Fibroblast of lung (primary cell): ENCODE measurements at regions not wholly inside any gene's neighbourhood (a gene's known extent, or its start where the extent isn't known, plus 50 kb on each side); places are given as distances from the start of the nearest gene placed in this dataset.
A peak's percentile ranks its signal among the peaks of the same experiment; 100 is the strongest.
"Not testable (repeated sequence)": the region's sequence is repeated elsewhere in the genome, so short reads cannot be mapped to it uniquely, and the experiment has no call there.

Source experiments
- DNase-seq, 2 donors: peaks; one replicate each; pipeline versions ENCODE4 v3.0.0 to v3.0.0-alpha.2; 2010; ENCODE audit warnings: low read depth in 2 of 2
- H2AFZ ChIP-seq: 2 replicates; pipeline ENCODE4 v1.5.1; 2012; ENCODE audit warnings: low read length, control low read depth, inconsistent platforms
- H3K27ac ChIP-seq: 2 replicates; pipeline ENCODE4 v1.5.1; 2011; ENCODE audit warnings: low read length, control low read depth; ENCODE audit not compliant: insufficient read depth
- H3K27me3 ChIP-seq: 2 replicates; pipeline ENCODE4 v1.5.1; 2011; ENCODE audit warnings: mild to moderate bottlenecking, low read length; ENCODE audit not compliant: control insufficient read depth, insufficient read depth
- H3K36me3 ChIP-seq: 2 replicates; pipeline ENCODE4 v1.5.1; 2011; ENCODE audit warnings: low read length; ENCODE audit not compliant: control insufficient read depth, insufficient read depth
- H3K4me1 ChIP-seq: 2 replicates; pipeline ENCODE4 v1.5.1; 2011; ENCODE audit warnings: low read length; ENCODE audit not compliant: control insufficient read depth, insufficient read depth; ENCODE audit errors: extremely low read depth
- H3K4me2 ChIP-seq: 2 replicates; pipeline ENCODE4 v1.5.1; 2011; ENCODE audit warnings: low read length, control low read depth; ENCODE audit not compliant: insufficient read depth; ENCODE audit errors: extremely low read depth
- H3K4me3 ChIP-seq, 4 experiments: fragments of 200-600 bp in 1 of 4; sonication (generic) in 1 of 4; replicated peaks in 1 of 4; 2 replicates each; pipeline ENCODE4 v1.5.1; 2011 to 2016; ENCODE audit warnings: low read length in 4 of 4, low read depth in 3 of 4, mild to moderate bottlenecking in 3 of 4, control low read depth in 2 of 4, inconsistent platforms in 1 of 4, mixed read lengths in 1 of 4; ENCODE audit not compliant: insufficient read depth in 1 of 4; ENCODE audit errors: control extremely low read depth in 1 of 4
- H3K79me2 ChIP-seq: 2 replicates; pipeline ENCODE4 v1.5.1; 2012; ENCODE audit warnings: mild to moderate bottlenecking, low read length, inconsistent platforms; ENCODE audit not compliant: control insufficient read depth, insufficient read depth
- H3K9ac ChIP-seq: 2 replicates; pipeline ENCODE4 v1.5.1; 2011; ENCODE audit warnings: mild to moderate bottlenecking, low read length, control low read depth; ENCODE audit not compliant: insufficient read depth
- H3K9me3 ChIP-seq: 2 replicates; pipeline ENCODE4 v1.5.1; 2012; ENCODE audit warnings: low read depth, low read length; ENCODE audit not compliant: control insufficient read depth, insufficient read depth
- H4K20me1 ChIP-seq: 2 replicates; pipeline ENCODE4 v1.5.1; 2011; ENCODE audit warnings: low read length; ENCODE audit not compliant: control insufficient read depth, insufficient read depth; ENCODE audit errors: extremely low read depth
- EZH2 ChIP-seq: IDR thresholded peaks from 2 replicates; pipeline ENCODE4 v1.5.1; 2012; ENCODE audit warnings: low read length, control low read depth, mild to moderate bottlenecking; ENCODE audit errors: missing control alignments
- TF ChIP-seq, protein P1 (sequence below), 2 donors: IDR thresholded peaks in 1 of 2; conservative IDR thresholded peaks in 1 of 2; 1 replicate in 1 of 2; 2 replicates in 1 of 2; pipeline ENCODE4 v1.5.1; 2011 to 2012; ENCODE audit warnings: low read length in 2 of 2, control low read depth in 1 of 2, inconsistent platforms in 1 of 2, low read depth in 1 of 2, mild to moderate bottlenecking in 1 of 2

DNA sequence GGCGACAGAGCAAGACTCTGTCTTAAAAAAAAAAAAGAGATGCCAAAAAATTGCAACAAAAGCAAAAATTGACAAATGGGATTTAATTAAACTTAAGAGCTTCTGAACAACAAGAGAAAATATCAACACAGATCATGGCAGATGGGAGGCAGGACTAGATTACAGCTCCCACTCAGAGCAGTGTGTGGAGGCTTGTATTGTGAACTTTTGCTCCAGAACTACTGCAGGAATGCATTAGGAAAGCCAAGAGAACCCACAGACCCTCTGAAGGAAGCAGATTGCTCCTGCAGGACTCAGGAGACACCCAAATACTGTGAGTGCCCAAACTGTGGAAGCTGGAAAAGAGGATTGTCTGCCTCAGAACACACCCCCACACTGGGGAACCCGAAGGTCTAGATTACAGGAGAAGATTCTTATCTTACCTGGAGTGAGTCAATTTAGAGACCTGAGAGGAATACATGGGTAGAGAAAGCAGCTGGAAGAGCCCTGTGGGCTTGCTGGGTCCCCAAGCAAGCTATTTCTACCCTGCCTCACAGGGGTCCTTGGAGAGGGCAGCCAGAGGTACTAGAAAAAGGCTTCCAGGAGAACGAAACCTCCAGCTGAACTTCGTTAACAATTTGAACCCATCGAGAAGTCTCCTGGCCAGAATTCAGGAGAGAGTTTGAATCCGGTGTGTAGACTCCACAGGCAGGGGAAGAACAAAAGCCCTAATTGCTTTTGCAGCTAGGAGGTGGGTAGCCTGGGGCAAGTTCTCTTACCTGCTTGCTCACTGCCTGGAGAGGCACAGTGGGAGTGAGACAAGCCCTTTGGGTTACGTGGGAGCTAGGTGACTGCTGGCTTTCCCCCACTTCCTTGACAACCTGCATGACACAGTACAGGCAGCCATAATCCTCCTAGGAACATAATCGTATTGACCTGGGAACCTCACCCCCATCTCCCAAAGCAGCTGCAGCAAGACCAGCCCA is 593.4 kb upstream of the RGMB start:
- Histone ChIP-seq H3K4me2 (no peak overlapping the region), H3K9me3 (no peaks in the 10 kb centered on the region), H3K9ac (no peak overlapping the region), H3K27ac (no peak overlapping the region), H2AFZ (no peak overlapping the region), H3K27me3 (no peaks in the 10 kb centered on the region), H4K20me1 (no peaks in the 10 kb centered on the region), H3K4me3 (no peak overlapping the region), H3K4me1 (no peaks in the 10 kb centered on the region), H3K79me2 (no peaks in the 10 kb centered on the region), H3K36me3 (no peaks in the 10 kb centered on the region)
- TF ChIP-seq, protein P1, sequence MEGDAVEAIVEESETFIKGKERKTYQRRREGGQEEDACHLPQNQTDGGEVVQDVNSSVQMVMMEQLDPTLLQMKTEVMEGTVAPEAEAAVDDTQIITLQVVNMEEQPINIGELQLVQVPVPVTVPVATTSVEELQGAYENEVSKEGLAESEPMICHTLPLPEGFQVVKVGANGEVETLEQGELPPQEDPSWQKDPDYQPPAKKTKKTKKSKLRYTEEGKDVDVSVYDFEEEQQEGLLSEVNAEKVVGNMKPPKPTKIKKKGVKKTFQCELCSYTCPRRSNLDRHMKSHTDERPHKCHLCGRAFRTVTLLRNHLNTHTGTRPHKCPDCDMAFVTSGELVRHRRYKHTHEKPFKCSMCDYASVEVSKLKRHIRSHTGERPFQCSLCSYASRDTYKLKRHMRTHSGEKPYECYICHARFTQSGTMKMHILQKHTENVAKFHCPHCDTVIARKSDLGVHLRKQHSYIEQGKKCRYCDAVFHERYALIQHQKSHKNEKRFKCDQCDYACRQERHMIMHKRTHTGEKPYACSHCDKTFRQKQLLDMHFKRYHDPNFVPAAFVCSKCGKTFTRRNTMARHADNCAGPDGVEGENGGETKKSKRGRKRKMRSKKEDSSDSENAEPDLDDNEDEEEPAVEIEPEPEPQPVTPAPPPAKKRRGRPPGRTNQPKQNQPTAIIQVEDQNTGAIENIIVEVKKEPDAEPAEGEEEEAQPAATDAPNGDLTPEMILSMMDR (conservative IDR thresholded peaks at IDR 0.05 in 1 of 2, IDR thresholded peaks at IDR 0.05 in 1 of 2; ENCODE audit: low read depth in 1 of 2, low read length in 2 of 2) = no peak
- no peak for TF ChIP-seq EZH2
- peak in 1 of 2 donors; percentile 17 for DNase-seq

DNA sequence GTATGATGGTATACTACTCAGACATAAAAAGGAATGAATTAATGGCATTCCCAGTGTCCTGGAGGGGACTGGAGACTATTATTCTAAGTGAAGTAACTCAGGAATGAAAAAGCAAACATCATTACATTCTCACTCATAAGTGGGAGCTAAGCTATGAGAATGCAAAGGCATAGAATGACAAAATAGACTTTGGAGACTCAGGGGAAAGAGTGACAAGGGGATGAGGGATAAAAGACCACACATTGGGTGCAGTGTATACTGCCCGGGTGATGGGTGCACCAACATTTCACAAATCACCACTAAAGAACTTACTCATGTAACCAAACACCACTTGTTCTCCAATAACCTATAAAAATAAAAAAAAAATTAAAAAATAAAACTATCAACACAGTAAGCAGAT is 587.3 kb upstream of the RGMB start:
- Histone ChIP-seq H3K9me3 (no peaks in the 10 kb centered on the region), H3K36me3 (no peaks in the 10 kb centered on the region), H3K4me2 (no peak overlapping the region), H3K27ac (no peak overlapping the region), H3K4me3 (no peak overlapping the region), H3K4me1 (peaks cover 4% of the 10 kb centered on the region), H3K79me2 (no peaks in the 10 kb centered on the region), H3K9ac (no peak overlapping the region), H2AFZ (no peak overlapping the region), H3K27me3 (no peaks in the 10 kb centered on the region), H4K20me1 (no peaks in the 10 kb centered on the region)
- TF ChIP-seq EZH2 = no peak
- TF ChIP-seq, protein P1 (conservative IDR thresholded peaks at IDR 0.05 in 1 of 2, IDR thresholded peaks at IDR 0.05 in 1 of 2; ENCODE audit: low read depth in 1 of 2, low read length in 2 of 2) = no peak
- DNase-seq = no peak

DNA sequence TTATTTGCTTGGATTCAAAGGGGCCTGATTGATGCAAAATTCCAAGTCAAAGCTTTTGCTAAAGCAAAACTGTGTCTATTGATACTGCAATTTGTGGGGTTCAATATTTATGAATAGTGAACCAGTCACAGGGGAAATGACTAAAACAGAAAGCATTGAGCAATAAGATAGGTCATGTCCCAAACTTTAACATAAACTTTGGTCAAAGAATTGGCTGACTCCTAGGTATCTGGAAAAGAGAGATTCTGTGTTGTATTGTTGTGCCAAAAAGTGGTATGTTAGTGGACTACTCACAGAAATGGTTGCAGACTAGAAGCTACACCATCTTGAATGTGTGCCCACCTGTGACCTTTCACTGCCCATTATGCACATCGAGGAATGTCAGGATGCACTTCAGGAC is 585.5 kb upstream of the RGMB start:
- peaks cover 4% of the 10 kb centered on the region for H3K4me1 ChIP-seq
- TF ChIP-seq EZH2 = no peak
- TF ChIP-seq, protein P1 (conservative IDR thresholded peaks at IDR 0.05 in 1 of 2, IDR thresholded peaks at IDR 0.05 in 1 of 2; ENCODE audit: low read depth in 1 of 2, low read length in 2 of 2) = no peak
- no peaks in the 10 kb centered on the region for H4K20me1 ChIP-seq
- no peak overlapping the region for H2AFZ ChIP-seq
- no peak overlapping the region for H3K9ac ChIP-seq
- H3K27me3 ChIP-seq = no peaks in the 10 kb centered on the region
- no peaks in the 10 kb centered on the region for H3K9me3 ChIP-seq
- peak; percentile 15 to 63 for DNase-seq
- H3K27ac ChIP-seq = no peak overlapping the region
- no peaks in the 10 kb centered on the region for H3K36me3 ChIP-seq
- peak overlapping the region; percentile 15 for H3K4me2 ChIP-seq
- no peaks in the 10 kb centered on the region for H3K79me2 ChIP-seq
- H3K4me3 ChIP-seq = no peak overlapping the region

DNA sequence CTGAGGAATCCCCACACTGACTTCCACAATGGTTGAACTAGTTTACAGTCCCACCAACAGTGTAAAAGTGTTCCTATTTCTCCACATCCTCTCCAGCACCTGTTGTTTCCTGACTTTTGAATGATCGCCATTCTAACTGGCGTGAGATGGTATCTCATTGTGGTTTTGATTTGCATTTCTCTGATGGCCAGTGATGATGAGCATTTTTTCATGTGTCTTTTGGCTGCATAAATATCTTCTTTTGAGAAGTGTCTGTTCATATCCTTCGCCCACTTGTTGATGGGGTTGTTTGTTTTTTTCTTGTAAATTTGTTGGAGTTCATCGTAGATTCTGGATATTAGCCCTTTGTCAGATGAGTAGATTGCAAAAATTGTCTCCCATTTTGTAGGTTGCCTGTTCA is 583.1 kb upstream of the RGMB start:
- not testable (repeated sequence) for H3K79me2 ChIP-seq, DNase-seq, H3K9ac ChIP-seq, H3K4me1 ChIP-seq, H3K4me2 ChIP-seq, H3K36me3 ChIP-seq, H4K20me1 ChIP-seq, H3K4me3 ChIP-seq, H3K9me3 ChIP-seq, H3K27me3 ChIP-seq, H2AFZ ChIP-seq, H3K27ac ChIP-seq
